Erythroblast (primary cell): ENCODE measurements at regions not wholly inside any gene's neighbourhood (a gene's known extent, or its start where the extent isn't known, plus 50 kb on each side); places are given as distances from the start of the nearest gene placed in this dataset.

ENCODE experiments used
- GATA1 ChIP-seq: IDR thresholded peaks from 2 replicates; pipeline ENCODE4 v1.6.1; 2011; ENCODE audit warnings: low read depth, mild to moderate bottlenecking, control low read depth, low read length, moderate library complexity
- POLR2A ChIP-seq: IDR thresholded peaks from 2 replicates; pipeline ENCODE4 v1.6.1; 2011; ENCODE audit warnings: mild to moderate bottlenecking, low read length

- TF ChIP-seq POLR2A (no peak), GATA1 (no peak)
Observed at GRCh38 chr4:188432328-188432727, 293.1 kb downstream of the TRIML1 start.
